GM23248 (cell line): ENCODE measurements at regions not wholly inside any gene's neighbourhood (a gene's known extent, or its start where the extent isn't known, plus 50 kb on each side); places are given as distances from the start of the nearest gene placed in this dataset.

Experiments used
- DNase-seq: peaks from one replicate; pipeline ENCODE4 v3.0.0-alpha.2; 2015
- H2AFZ ChIP-seq: fragments of 200-600 bp; sonication (generic); 2 replicates; pipeline ENCODE4 v1.6.1; 2016; ENCODE audit warnings: antibody characterized with exemption
- H3F3A ChIP-seq: fragments of 200-600 bp; sonication (generic); 2 replicates; pipeline ENCODE4 v1.6.1; 2016; ENCODE audit warnings: mild to moderate bottlenecking, antibody characterized with exemption, mixed run types; ENCODE audit not compliant: insufficient read depth
- H3K27ac ChIP-seq: fragments of 200-600 bp; sonication (generic); 2 replicates; pipeline ENCODE4 v1.5.1; 2016; ENCODE audit warnings: mild to moderate bottlenecking
- H3K27me3 ChIP-seq: fragments of 200-600 bp; sonication (generic); replicated peaks from 2 replicates; pipeline ENCODE4 v1.6.1; 2016; ENCODE audit warnings: mild to moderate bottlenecking; ENCODE audit not compliant: insufficient read depth
- H3K36me3 ChIP-seq: fragments of 200-600 bp; sonication (generic); 2 replicates; pipeline ENCODE4 v1.6.1; 2016; ENCODE audit warnings: low read depth, mild to moderate bottlenecking
- H3K4me1 ChIP-seq: fragments of 200-600 bp; sonication (generic); 2 replicates; pipeline ENCODE4 v1.6.1; 2016; ENCODE audit warnings: mild to moderate bottlenecking; ENCODE audit not compliant: insufficient read depth
- H3K4me2 ChIP-seq: fragments of 200-600 bp; sonication (generic); one replicate; pipeline ENCODE4 v1.6.1; 2016; ENCODE audit warnings: mild to moderate bottlenecking; ENCODE audit not compliant: unreplicated experiment
- H3K4me3 ChIP-seq: fragments of 200-600 bp; sonication (generic); 2 replicates; pipeline ENCODE4 v1.5.1; 2016; ENCODE audit warnings: mild to moderate bottlenecking
- H3K79me2 ChIP-seq: fragments of 200-600 bp; sonication (generic); 2 replicates; pipeline ENCODE4 v1.6.1; 2016; ENCODE audit warnings: mild to moderate bottlenecking; ENCODE audit not compliant: insufficient read depth
- H3K9ac ChIP-seq: fragments of 200-600 bp; sonication (generic); 2 replicates; pipeline ENCODE4 v1.6.1; 2016; ENCODE audit warnings: mild to moderate bottlenecking
- H3K9me2 ChIP-seq: fragments of 200-600 bp; sonication (generic); 2 replicates; pipeline ENCODE4 v1.6.1; 2016; ENCODE audit warnings: mixed run types, mild to moderate bottlenecking, moderate library complexity; ENCODE audit not compliant: insufficient read depth
- H3K9me3 ChIP-seq: fragments of 200-600 bp; sonication (generic); one replicate; pipeline ENCODE4 v1.6.1; 2017; ENCODE audit warnings: low read depth
- H4K20me1 ChIP-seq: fragments of 200-600 bp; sonication (generic); 2 replicates; pipeline ENCODE4 v1.6.0; 2016; ENCODE audit not compliant: insufficient read depth
- EZH2 ChIP-seq: fragments of 200-600 bp; sonication (generic); IDR thresholded peaks from 2 replicates; pipeline ENCODE4 v1.6.1; 2018; ENCODE audit warnings: antibody characterized with exemption, mild to moderate bottlenecking; ENCODE audit not compliant: insufficient read depth, poor library complexity, severe bottlenecking
- EZH2phosphoT487 ChIP-seq: fragments of 200-600 bp; sonication (generic); IDR thresholded peaks from 2 replicates; pipeline ENCODE4 v1.6.1; 2018; ENCODE audit warnings: antibody characterized with exemption, moderate library complexity, mild to moderate bottlenecking, low read depth; ENCODE audit not compliant: insufficient read depth
- WGBS, 2 experiments: methylation state at CpG; one replicate each; pipeline ENCODE4 v1.1.6; 2015 to 2017; ENCODE audit warnings: low lambda C conversion rate in 2 of 2, low coverage in 1 of 2; ENCODE audit errors: missing lambda C conversion rate in 2 of 2; 5-methylcytosine and 5-hydroxymethylcytosine counted together
- in situ Hi-C: fragments of 300-500 bp; cut with MboI; formaldehyde crosslinking; loops from 2 replicates; pipeline ENCODE4 v1.15.0; 2020

DNA sequence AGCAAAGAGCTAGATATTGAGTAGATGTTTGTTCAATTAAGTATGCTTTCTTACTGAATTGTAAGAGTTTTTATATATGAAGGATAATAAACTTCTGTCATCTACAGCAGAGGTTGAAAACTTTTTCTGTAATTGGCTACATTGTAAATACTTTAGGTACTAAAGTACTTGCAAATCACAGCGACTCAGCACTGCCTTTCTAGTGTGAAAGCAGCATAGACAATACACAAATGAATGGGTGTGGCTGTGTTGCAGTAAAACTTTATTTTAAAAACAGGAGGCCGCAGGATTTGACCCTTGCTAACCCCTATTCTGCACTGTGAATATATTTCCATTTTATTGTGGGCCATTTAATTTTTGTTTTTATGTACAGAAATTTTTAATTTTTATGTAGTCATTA is 104.3 kb upstream of the TMC3 start:
- no peak overlapping the region for H2AFZ ChIP-seq
- H3K27me3 ChIP-seq: 0 out of 2 replicates have a peak, but pooled peaks cover 4% of the 10 kb centered on the region
- no peaks in the 10 kb centered on the region for H3F3A ChIP-seq
- H3K79me2 ChIP-seq: no peaks in the 10 kb centered on the region
- H3K4me2 ChIP-seq: no peak overlapping the region
- TF ChIP-seq EZH2: no peak
- no peak for TF ChIP-seq EZH2phosphoT487
- no peaks in the 10 kb centered on the region for H3K36me3 ChIP-seq
- H4K20me1 ChIP-seq: no peaks in the 10 kb centered on the region
- H3K4me3 ChIP-seq: no peak overlapping the region
- in situ Hi-C loops: loop anchor here (25.0 kb wide), 1 partner anchor 709 kb away; no protein-coding TSS in a partner anchor
- H3K9me3 ChIP-seq: no peaks in the 10 kb centered on the region
- peak; percentile 23 for DNase-seq
- no peaks in the 10 kb centered on the region for H3K9me2 ChIP-seq
- 78 to 86% methylated on average over 2 of the region's 2 CpGs for WGBS, 2 experiments
- H3K9ac ChIP-seq: no peak overlapping the region
- no peaks in the 10 kb centered on the region for H3K4me1 ChIP-seq
- H3K27ac ChIP-seq: no peak overlapping the region

DNA sequence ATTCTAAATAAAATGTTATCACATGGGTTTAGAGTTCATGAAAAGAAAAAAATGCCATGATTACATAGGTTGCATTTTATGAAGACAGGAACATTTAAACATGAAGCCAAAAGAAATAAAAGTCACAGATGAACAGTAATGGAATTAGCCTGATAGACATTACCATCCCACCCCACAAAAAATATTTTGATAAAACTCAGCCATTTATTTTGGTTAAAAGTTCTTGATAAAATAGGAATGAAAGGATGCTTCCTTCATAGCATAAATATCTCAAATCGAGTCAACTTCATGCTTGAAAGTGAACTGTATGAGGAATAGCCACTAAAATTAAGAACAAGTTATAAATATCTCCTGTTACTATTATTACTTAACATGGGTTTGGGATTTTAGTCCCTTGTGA is 101.9 kb upstream of the TMC3 start:
- H3K9me3 ChIP-seq: no peaks in the 10 kb centered on the region
- no peaks in the 10 kb centered on the region for H3F3A ChIP-seq
- no peak for TF ChIP-seq EZH2
- TF ChIP-seq EZH2phosphoT487: no peak
- H3K27me3 ChIP-seq: no peaks in the 10 kb centered on the region; the same call in 1 of the 2 replicates
- no peak overlapping the region for H3K4me2 ChIP-seq
- no peaks in the 10 kb centered on the region for H4K20me1 ChIP-seq
- no peak for DNase-seq
- no peaks in the 10 kb centered on the region for H3K36me3 ChIP-seq
- 23 to 41% methylated on average over 1 of the region's 1 CpG for WGBS, 2 experiments
- no peak overlapping the region for H2AFZ ChIP-seq
- no peaks in the 10 kb centered on the region for H3K9me2 ChIP-seq
- H3K4me1 ChIP-seq: no peaks in the 10 kb centered on the region
- no peak overlapping the region for H3K27ac ChIP-seq
- no peaks in the 10 kb centered on the region for H3K79me2 ChIP-seq
- in situ Hi-C loops: loop anchor here (25.0 kb wide), 1 partner anchor 711 kb away; no protein-coding TSS in a partner anchor
- H3K9ac ChIP-seq: no peak overlapping the region
- H3K4me3 ChIP-seq: no peak overlapping the region

- H3K9me3 ChIP-seq: no peaks in the 10 kb centered on the region
- DNase-seq: no peak
- no peaks in the 10 kb centered on the region for H4K20me1 ChIP-seq
- H3K4me3 ChIP-seq: no peak overlapping the region
- no peaks in the 10 kb centered on the region for H3K4me1 ChIP-seq
- H3F3A ChIP-seq: no peaks in the 10 kb centered on the region
- no peak overlapping the region for H2AFZ ChIP-seq
- no peak for TF ChIP-seq EZH2
- H3K79me2 ChIP-seq: no peaks in the 10 kb centered on the region
- 50 to 55% methylated on average over 2 of the region's 2 CpGs for WGBS, 2 experiments
- H3K9ac ChIP-seq: no peak overlapping the region
- no peaks in the 10 kb centered on the region for H3K36me3 ChIP-seq
- in situ Hi-C loops: loop anchor here (25.0 kb wide), 1 partner anchor 712 kb away; no protein-coding TSS in a partner anchor
- no peaks in the 10 kb centered on the region for H3K9me2 ChIP-seq
- no peak overlapping the region for H3K4me2 ChIP-seq
- peaks cover 3% of the 10 kb centered on the region; the same call in 1 of the 2 replicates for H3K27me3 ChIP-seq
- no peak overlapping the region for H3K27ac ChIP-seq
Observed at GRCh38 chr15:81475471-81475870, 101.5 kb upstream of the TMC3 start.

DNA sequence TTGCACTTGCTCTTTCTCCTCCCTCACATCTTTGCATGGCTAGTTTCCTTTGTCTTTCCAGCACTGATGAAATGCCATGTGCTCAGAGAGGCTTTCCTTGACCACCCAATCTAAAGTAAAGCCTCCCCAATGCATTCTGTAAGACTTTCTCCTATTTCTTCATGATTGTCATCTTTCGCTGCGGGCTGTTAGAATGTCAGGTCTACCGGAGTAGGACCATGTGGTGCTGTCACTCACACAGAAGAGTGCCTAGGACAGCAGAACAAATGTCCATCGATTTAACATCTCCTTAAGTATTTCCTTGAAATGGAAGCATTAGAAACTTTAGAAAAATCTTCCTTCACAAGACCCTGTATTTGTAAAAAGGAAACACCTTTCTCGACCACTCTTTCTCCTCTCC is 99.9 kb upstream of the TMC3 start:
- no peaks in the 10 kb centered on the region for H3F3A ChIP-seq
- H3K36me3 ChIP-seq: no peaks in the 10 kb centered on the region

DNA sequence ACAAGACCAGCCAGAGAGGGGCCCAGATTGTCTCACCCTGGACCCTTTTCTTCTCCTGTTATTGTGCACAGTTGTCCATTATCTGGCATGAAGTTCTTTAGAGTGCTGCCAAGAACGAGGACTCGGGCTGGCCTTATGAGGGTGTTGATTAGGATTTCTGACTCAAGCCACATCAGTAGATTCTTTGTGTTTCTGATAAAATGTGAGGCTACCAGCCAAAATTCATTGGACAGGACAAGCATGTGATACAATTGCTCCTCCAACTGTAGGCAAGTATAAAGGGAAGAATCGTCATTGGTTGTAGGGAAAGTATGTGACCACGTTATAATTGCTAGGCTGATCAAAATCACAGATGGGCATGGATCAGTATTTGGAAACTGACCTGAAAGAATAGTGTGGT is 99.2 kb upstream of the TMC3 start:
- no peak overlapping the region for H2AFZ ChIP-seq
- no peaks in the 10 kb centered on the region for H3K79me2 ChIP-seq
- no peaks in the 10 kb centered on the region for H3K9me2 ChIP-seq
- no peak overlapping the region for H3K9ac ChIP-seq
- DNase-seq: no peak
- peaks cover 15% of the 10 kb centered on the region; the same call in 1 of the 2 replicates for H3K27me3 ChIP-seq
- H4K20me1 ChIP-seq: no peaks in the 10 kb centered on the region
- H3K4me3 ChIP-seq: no peak overlapping the region
- in situ Hi-C loops: no loop called here
- no peak overlapping the region for H3K4me2 ChIP-seq
- no peaks in the 10 kb centered on the region for H3K9me3 ChIP-seq
- no peak for TF ChIP-seq EZH2
- WGBS, 2 experiments: 39 to 42% methylated on average over 4 of the region's 4 CpGs
- H3K4me1 ChIP-seq: no peaks in the 10 kb centered on the region
- no peaks in the 10 kb centered on the region for H3F3A ChIP-seq
- H3K36me3 ChIP-seq: no peaks in the 10 kb centered on the region
- no peak overlapping the region for H3K27ac ChIP-seq

More for the DNA sequence above, 99.9 kb upstream of the TMC3 start:
- no peak overlapping the region for H3K4me2 ChIP-seq
- no peak overlapping the region for H2AFZ ChIP-seq
- no peak overlapping the region for H3K9ac ChIP-seq
- no peak overlapping the region for H3K27ac ChIP-seq
- no peaks in the 10 kb centered on the region for H3K9me3 ChIP-seq
- H3K9me2 ChIP-seq: no peaks in the 10 kb centered on the region
- peaks cover 15% of the 10 kb centered on the region; the same call in 1 of the 2 replicates for H3K27me3 ChIP-seq
- no peaks in the 10 kb centered on the region for H3K79me2 ChIP-seq
- in situ Hi-C loops: no loop called here
- no peak for DNase-seq
- H3K4me3 ChIP-seq: no peak overlapping the region
- TF ChIP-seq EZH2phosphoT487: no peak
- no peak for TF ChIP-seq EZH2
- WGBS, 2 experiments: 76 to 80% methylated on average over 5 of the region's 5 CpGs
- no peaks in the 10 kb centered on the region for H4K20me1 ChIP-seq
- no peaks in the 10 kb centered on the region for H3K4me1 ChIP-seq
